CD4-positive, alpha-beta T cell treated with Interferon alpha-2 for 1 hour (primary cell): ENCODE measurements at regions not wholly inside any gene's neighbourhood (a gene's known extent, or its start where the extent isn't known, plus 50 kb on each side); places are given as distances from the start of the nearest gene placed in this dataset.

Experiments used
- DNase-seq, 2 donors: peaks; one replicate each; pipeline ENCODE4 v3.0.0-alpha.2; 2020 to 2022

DNA sequence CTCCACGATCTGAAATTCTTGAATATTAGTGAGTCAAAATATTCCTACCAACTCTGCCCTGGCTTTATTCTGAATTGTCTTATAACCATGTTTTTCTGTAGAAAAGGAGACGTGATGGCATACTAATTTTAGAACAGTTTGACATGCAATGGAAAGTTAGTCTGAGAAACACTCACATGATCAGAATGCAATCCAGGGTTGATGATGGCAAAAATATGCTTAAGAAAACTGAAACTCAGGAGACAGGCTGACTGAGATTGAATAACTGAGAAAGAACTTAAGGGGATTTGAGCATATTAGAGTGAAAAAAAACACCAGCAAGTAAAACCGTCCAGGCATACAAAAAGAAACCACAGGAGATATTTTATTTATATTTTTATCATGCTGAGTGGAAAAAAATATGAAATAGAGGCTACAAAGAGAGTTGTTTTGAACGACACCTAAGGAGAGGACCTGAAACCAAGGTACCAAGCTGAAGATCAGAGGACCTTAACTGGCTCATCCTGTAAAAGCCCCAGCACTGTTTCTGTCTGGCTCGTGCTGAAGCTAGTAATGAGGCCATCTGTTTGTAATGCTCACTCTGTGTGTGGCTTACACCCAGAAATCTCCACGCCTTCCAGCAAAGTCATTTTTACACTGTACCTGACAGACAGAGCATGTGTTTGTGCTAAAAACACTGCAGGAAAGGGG, 437.2 kb upstream of the PKDCC start:
- DNase-seq, result no peak

DNA sequence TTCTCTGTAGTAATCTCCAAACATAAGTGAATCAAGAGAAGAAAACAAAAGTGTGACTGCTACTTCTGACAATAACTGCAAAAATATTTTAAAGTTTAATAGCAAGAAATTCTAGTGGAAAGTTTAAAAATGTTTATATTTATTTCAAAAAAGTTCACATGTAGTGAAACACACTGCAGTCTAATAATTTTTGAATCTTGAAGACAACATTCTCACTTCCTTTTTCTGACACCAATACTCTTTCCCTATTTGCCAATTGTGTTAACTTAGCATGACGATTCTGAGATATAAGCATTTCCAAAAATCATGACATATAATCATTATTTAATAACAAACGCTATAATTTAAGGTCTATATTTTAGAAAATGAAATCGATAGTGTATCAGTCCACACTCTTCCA, 429.1 kb upstream of the PKDCC start:
- DNase-seq, result no peak

DNA sequence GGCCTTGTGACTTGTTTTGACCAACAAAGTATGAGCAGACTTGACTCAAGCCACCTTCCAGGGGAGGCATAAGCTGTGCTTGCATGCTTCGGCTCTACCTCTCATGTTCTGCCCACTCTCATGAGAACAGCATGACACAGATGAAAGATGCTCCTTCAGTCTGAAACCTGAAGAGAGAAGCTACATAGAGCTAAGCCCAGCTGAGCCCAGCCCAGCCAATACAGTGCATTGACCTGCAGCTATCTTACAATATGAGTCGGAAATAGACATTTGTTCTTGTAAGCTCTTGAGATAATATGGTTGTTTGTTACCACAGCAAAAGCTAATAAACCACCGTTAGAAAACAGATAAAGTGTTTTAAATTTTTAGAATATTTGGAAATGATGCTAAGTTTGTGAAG, 426.7 kb upstream of the PKDCC start:
- no peak for DNase-seq

DNA sequence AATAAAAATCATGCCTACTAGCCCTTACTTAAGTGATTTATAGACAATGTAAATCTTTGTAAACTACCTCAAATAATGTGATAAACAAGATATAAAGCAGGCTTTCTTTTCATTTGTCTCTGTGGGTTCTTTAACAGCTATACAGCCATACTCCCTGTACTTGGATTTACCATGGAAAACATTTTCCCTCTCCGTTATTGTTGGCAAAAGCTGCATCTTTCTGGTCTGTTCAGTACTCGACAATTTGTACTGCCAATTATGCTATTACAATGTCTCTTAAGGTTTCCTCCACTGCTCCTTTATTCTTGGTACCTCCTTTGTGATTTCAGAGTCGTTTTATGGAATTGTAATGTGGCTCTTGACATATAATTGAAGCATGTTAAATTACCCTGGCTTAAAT, 426.3 kb upstream of the PKDCC start:
- DNase-seq, result no peak

DNA sequence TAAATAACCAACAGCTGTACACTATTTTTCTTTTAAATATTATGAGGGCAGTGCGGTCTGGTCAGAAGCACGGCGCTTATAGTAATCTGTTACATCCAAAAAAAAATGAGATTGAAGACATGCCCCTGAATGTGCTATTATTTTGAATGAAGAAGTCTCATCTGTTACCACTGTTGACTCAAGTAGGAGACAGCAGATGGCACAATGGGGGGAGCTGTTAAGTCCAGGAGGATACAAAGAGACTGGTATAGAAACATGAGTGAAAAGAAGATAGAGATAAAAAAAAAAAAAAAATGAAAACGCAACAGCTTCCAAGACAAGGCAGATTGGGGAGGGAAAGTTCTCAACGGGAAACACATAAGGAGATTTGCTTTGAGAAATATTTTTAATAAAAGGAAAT, 425.5 kb upstream of the PKDCC start:
- DNase-seq, result no peak

DNA sequence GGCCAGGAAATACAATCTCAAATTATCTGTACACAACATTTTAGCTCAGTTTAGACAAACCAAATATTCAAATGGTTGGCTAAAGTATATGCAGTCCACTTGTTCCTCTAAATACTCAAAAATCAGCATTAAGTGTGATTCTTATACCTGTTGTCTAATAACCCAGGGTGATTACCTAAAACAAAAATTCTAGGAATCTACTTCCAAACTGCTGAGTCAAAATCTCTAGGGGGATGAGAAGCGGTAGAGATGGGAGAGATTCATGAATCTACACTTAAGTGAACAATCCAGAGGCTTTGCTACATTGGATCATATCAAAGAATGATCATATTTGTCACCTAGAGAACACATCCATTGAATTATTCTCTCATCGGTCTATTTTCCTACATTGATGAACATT, 420.9 kb upstream of the PKDCC start:
- no peak for DNase-seq

DNA sequence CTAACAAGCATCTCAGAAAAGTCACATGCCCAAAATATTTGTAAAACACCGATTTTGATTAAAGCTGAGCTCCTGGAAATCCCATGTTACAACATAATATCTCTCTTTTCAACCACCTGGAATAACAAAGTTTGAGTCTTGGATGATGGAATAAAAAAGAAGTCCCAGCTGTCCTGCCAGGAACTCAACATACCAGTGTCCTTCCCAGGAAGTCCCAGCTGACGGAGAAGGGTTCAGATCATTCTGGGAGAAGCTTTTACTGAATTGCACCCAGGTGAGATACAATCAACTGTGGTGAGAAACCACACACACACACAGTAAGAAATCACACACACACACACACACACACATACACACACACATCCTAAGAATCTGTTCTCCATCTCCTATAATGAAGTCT, 413.1 kb upstream of the PKDCC start:
- DNase-seq, result no peak

DNA sequence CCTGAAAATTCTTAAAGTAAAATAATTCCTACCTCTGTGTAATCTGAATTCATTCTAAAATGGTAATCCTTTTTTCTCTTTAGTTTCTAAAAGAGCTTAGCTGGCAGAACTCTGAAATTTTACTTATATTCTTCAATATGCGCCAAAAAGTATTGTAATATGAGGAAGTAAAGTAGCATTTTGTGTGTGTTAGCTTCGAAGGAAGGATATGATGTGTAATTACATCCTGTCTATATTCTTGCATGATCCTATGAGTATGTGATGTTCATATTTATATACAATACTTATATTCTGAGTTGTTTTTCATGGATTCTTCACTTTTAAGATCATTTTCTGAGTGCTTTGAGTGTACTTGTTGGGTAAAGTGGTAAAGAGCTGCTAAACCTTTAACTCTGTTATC, 402.9 kb upstream of the PKDCC start:
- no peak for DNase-seq

DNA sequence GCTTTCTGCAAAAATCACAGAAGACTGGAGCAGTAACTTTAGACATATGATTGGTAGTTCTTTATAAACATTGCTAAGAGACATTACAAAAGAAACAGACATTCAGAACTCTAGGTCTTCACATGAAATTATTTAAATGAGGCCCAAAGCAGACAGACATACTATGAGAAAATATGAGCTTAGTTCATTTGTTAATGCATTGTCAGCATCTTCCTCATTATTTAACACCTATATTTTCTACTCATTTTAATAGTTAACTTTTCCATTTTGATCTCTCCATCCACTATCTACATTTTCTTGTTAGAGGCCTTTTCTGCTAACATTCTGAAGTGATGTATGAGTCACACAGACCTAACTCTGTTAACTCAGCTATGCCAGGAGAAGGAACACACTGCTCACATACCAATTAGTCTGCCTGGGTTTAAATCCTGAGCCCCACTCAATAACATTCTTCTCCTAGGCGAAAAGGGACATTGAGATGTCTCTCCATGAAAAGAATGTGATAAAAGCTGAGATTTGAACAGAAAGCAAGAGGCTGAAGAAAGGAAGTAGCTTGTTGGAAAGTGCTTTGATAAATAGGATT, 400.3 kb upstream of the PKDCC start:
- DNase-seq, result no peak

DNA sequence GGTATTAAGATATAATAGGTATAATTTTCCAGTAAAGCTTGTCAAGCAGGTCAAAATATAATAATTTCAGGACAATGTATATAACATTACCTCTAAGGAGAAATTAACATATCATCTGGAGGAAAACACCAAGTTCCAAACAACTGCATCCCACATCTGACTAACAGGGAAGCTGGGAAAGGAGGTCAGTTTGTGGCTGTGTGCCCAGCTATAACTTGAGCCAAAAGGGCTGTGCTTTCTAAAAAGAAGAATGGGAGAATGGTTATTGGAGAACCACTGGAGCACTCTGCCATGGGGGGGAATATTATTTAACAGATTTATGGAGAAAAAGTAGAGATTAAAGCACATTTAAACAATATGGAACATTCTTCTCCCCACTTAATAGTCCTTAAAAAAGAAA, 390.6 kb upstream of the PKDCC start:
- DNase-seq, result no peak

DNA sequence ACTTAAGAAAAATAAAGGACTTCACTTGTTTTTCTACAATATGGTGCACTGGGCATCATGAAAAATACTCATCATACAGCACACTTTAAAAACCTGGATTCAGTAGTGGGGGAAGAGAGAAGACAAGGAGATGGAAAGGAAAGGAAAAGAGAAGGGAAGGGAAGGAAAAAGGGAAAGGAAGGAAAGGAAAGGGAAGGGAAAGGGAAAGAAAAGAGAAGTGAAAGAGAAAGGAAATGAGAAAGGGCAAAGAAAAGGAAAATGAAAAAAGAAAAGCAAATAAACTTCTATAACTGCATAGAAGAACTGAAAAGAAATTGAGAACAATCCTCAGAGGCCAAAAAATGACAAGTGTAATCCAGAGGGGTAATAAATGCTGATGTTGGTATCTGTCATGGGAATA, 388.1 kb upstream of the PKDCC start:
- DNase-seq, result no peak

DNA sequence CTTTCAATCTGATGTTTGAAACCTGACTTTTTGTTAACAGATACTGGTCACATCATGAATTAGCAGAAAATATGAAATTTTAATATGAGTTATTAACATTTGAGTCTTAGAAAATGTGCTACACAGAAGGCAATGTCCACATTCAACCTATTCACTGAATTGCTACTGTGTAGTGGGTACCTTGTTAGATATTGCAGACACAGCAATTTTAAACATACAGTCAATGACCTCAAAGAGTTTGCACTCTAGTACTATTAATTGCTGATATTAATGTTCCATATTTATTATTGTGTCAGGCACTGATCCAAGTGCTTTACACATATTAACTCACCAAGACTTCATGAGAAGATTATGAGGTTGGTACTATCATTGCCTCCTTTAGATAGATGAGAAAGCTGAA, 385.4 kb upstream of the PKDCC start:
- DNase-seq, result no peak

DNA sequence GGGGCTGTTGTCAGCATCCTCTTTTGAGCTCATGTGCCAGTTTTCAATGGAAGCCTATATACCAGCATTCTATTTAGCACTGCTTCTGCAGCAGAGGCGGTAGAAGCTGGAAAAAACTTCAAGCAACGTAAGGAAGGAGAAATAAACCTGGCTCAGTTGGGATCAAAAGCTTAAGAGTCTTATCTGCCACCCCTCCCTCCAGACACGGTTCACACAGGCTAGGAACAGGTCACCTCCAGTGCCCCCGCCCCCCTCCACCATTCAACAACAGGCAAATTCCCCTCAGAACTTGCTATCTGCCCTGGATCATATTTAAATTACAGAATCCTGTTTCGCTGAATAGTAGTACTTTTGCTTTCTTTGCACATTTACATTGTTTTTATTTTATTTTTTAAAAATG, 384.8 kb upstream of the PKDCC start:
- no peak for DNase-seq

DNA sequence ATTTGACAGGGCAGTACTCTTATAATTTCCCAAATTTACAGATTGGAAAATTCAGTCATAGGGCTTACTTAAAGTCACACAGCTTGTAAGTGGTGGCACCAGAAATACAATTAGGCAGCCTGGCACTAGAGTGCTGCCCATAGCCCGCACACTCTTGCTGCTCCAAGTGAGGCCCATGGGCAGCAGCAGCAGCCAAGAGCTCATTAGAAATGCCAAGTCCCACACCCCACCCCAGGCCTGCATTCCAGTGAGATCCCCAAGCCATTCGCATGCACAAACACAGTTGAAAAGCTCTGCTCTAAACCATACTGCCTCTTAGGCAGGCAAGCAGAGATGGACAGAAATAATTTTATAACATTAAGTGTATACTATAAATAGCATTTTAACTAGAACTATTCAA, 379.3 kb upstream of the PKDCC start:
- DNase-seq, result no peak

DNA sequence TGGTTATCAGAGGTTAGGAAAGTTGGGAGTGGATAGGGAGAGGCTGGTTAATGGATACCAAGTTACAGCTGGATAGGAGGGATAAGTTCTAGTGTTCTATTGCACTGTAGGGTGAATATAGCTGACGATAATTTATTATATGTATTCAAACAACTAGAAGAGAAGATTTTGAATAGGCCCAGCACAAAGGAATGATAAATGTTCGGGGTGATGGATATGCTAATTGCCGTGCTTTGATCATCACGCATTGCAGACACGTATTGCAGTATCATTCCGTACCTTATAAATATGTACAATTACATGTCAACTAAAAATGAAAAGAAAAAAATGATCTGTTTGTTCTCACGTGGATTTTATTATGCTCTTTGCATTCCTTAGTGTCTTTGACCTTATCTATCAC, 369.2 kb upstream of the PKDCC start:
- DNase-seq, result no peak

DNA sequence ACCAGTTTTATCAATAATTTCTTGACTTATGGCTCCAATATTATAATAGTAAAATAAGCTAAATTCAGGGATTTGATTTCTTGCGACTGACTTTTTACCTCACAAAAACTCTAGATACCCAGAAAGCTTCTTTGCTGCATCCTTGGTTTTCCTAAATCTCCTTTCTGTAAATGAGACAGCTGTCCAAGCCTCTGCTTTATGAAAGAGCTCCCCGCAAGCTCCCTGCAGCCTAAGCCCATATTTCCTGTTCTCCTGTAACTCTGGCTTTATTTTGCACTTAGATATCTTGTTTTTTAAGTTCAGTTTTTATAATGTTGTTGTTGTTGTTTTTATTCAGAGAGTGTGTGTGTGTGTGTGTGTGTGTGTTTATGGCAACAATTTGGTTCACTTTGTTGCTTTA, 361.7 kb upstream of the PKDCC start:
- DNase-seq, result no peak

DNA sequence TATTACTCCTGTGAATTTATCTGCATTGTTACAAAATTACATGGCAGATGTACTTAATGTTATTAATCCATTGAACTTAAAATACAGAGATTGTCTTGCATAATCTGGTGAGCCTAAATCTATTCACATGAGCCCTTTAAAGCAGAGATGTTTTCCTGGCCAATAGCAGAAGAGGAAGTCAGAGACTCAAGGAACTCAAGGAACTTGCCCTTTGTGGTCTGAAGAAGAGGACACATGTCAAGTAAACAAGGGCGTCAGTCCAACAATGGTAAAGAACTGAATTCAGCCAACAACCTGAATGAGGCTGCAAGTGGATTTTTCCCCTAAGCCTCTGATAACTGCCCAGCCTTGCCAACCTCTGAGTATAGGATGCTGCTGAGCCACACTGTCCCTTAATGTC, 356.3 kb upstream of the PKDCC start:
- DNase-seq, result no peak

DNA sequence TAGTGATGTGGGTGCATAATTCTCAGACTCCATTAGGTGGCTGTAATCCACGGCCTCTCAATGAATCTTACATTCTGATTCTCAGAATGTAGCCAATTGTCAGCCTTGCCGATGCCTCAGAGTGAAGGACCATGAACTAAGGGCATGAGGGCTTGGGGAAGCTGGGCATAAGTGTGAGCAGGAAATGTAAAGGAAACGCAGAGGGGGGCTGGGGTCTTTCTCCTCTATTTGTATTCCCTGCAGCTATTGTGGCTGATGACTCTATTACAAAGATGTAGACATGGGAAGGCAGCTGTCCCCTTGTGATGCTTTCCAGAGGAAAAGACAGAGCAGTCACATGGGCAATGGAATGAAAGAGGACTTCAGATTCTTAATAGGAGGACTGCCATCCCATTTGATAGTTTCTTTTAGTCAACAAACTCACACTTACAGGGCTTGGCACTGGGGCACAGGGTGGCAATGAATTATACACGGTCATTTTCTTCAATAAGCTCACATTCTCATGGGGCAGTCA, 353.2 kb upstream of the PKDCC start:
- no peak for DNase-seq

DNA sequence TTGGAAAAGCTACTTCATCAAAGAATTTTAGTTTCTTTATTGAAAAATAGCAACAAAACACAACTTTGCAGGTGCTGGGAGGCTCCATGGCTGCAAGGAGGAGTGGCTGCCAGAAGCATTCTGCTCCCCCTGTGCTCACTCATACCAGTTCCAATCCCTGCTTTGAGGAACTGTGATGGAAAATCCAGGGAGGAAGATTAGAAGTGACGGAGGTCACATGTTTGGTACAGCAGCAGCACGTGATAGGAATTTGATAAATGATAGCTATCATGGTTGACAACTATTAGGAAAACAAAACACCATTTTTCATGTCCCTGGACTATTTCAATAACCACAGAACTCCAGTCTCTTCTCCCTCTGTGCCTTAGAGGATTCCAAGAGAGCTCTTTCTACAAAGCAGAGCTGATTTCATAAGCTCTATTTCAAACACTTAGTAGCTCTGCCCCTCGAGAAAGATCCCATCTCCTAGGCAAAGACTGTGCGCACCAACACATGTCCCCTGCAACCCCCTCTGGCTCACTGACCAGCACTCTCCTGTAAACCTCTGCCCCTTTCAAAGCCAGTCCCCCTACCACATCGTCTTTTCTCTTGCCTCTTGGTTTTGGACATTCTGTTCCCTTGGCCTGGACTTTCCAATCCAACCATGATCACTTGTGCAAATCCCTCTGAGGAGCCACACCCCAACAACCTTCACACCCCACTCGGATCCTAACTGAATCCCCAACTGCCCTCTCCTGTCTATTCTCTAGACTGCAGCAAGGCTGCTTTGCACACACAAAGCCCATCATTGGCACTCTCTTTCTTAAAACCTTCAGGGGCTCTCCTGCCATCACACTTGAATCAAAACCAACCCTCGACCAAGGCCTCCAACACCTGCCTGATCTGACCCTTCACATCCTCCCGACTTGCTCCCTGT, 352.4 kb upstream of the PKDCC start:
- no peak for DNase-seq

DNA sequence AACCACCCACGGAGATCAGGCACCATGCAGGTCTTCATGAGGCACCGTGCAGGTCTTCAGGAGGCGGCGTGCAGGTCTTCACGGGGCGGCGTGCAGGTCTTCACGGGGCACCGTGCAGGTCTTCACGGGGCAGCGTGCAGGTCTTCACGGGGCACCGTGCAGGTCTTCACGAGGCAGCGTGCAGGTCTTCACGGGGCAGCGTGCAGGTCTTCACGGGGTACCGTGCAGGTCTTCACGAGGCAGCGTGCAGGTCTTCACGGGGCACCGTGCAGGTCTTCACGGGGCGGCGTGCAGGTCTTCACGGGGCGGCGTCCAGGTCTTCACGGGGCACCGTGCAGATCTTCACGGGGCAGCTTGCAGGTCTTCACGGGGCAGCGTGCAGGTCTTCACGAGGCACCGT, 350.4 kb upstream of the PKDCC start:
- no peak for DNase-seq

DNA sequence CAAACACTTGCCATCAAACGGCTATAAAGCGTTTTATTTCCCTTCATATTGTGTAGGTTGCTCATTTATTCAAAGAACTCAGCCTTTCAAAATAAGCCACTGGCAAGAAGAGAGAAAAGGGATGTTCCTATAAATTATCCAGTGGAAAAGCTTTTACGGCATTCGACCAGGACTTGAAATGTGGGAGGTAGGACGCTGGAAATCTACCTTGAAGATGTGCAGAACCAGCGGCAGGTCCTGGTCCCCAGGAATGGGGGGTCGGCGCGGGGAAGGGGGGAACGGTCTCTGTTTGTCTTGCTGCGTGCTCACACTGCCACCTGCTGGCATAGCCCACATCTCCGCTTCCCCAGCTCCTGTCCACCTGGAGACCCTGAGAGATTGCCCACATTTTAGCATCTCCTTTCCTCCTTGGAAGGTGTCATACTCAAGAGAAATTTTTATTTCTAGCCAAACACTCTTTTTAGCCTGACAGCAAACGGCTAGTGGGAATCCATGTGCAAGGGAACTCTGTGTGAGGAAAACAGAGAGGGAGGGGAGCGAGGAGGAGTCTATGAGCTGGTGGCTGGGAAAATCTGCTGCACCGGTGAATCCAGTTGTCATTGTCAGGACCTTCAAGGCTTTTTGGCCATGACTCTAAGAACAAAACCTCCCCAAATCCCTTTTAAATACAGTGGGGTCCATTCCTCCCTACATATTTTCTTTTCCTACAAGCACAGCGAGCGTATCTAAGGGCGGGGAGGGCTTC, 349.0 kb upstream of the PKDCC start:
- DNase-seq, result no peak

DNA sequence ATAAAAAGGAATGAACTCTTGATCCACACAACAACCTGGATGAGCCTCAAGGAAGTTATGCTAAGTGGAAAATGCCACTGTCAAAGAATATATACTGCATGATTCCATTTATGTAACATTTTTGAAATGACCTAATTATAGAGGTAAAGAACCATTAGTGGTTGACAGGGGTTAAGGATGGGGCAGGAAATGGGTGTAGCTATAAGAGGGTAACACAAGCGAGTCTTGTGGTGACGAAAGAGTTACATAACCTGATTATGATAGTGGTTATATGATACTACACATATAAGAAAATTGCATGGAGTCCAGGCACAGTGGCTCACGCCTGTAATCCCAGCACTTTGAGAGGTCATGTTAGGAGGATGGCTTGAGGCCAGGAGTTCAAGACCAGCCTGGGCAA, 346.6 kb upstream of the PKDCC start:
- DNase-seq, result no peak

DNA sequence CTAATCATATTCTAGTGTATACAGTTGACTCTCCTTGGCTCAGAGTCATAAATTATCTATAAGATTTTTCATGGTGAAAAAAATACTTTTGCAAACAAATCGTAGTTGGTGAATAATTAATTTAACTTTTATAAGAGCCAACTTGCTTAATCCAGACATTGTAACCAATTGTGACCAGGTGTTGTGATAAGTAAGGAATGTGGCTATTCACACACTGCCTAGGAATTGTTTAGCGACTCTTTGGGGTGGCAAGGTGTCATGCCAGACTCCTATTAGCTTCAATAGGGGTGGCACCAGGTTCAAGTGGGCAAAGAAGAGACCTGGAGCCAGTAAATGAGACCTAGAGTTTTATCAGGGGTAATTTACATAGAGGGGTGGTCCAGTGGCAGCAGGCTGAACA, 344.7 kb upstream of the PKDCC start:
- no peak for DNase-seq
